K562 (cell line): ENCODE measurements at regions not wholly inside any gene's neighbourhood (a gene's known extent, or its start where the extent isn't known, plus 50 kb on each side); places are given as distances from the start of the nearest gene placed in this dataset.

Experiments
- MYC ChIP-seq, 2 experiments: fragments of 250-450 bp in 1 of 2; sonication (Bioruptor Pico) in 1 of 2; IDR thresholded peaks; 2 replicates each; pipeline versions ENCODE4 v1.5.1 to v1.6.1; 2012 to 2021; ENCODE audit warnings: low read depth in 2 of 2, borderline replicate concordance in 1 of 2, improper control_type of control experiment in 1 of 2, low read length in 1 of 2, mild to moderate bottlenecking in 1 of 2, moderate library complexity in 1 of 2
- RNF219 ChIP-seq: fragments of 250-450 bp; sonication (Bioruptor Pico); IDR thresholded peaks from 2 replicates; pipeline ENCODE4 v1.5.0; 2022; ENCODE audit warnings: mild to moderate bottlenecking
- SREBF2 ChIP-seq: sonication (generic); formaldehyde crosslinking; IDR thresholded peaks from 2 replicates; pipeline ENCODE4 v1.4.0; 2020; ENCODE audit warnings: mild to moderate bottlenecking, missing genetic modification reagents

GRCh38 chr14:58808828-58809227 is 171.1 kb downstream of the DACT1 start:
- TF ChIP-seq SREBF2 (no peak), RNF219 (CRISPR knock-in tag) (no peak), MYC (IDR thresholded peaks at IDR 0.05; ENCODE audit: low read depth, low read length) (no peak), MYC (CRISPR knock-in tag; IDR thresholded peaks at IDR 0.05; ENCODE audit: borderline replicate concordance, low read depth) (no peak)
